ENCODE measurements at regions not wholly inside any gene's neighbourhood (a gene's known extent, or its start where the extent isn't known, plus 50 kb on each side); places are given as distances from the start of the nearest gene placed in this dataset.
"Not testable (repeated sequence)": the region's sequence is repeated elsewhere in the genome, so short reads cannot be mapped to it uniquely, and the experiment has no call there.

DNA sequence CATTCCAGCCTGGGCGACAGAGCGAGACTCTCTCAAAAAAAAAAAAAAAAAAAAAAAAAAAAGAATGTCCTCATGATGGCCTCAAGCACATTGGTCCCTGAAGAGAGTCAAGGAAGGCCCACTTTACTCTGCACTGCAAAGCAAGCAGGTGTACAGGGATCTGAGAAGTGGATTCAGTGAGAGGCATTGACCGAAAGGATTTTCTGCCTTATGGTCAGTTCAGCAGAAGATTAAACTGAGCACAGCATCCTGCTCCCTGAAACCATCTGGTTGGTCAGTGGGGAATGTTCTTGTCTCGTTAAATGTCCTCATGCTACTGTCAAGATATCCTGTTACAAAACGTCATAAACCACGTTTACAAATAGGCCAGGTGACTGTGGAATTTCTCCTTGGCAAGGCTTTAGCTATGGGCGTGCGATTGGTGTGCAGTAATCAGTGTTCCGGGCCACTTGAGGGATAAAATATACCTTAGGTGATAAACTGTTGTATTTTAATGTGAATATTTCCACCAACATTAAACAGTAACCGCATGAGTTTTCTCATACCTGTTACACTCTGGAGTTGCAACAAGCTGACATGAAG lies 195.0 kb downstream of the ADRA2C start:
- DNase-seq (ENCODE audit: low spot score): not testable (repeated sequence)

- not testable (repeated sequence) for DNase-seq (ENCODE audit: low spot score)
Measured at GRCh38 chr4:3964572-3965278, 198.5 kb downstream of the ADRA2C start.

DNA sequence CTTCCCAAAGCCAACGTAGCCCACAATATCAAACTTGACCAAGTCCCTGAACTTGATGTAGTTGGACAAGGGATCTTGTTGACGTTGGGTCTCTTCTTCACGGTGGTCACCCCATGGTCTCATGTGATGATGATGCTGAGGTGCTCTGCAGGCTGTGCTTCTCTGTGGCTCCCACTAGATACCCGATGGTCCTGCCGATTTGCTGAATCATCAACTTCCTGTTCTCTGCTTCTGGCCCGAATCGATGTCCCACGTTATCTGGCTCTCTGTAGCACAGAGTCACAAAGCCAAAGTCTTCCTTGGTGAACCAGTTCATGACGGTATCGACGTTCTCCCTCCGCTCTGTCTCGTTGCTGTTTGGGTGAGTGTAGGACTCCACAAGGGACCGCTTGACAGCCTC lies 201.0 kb downstream of the ADRA2C start:
- not testable (repeated sequence) for DNase-seq (ENCODE audit: low spot score)

DNA sequence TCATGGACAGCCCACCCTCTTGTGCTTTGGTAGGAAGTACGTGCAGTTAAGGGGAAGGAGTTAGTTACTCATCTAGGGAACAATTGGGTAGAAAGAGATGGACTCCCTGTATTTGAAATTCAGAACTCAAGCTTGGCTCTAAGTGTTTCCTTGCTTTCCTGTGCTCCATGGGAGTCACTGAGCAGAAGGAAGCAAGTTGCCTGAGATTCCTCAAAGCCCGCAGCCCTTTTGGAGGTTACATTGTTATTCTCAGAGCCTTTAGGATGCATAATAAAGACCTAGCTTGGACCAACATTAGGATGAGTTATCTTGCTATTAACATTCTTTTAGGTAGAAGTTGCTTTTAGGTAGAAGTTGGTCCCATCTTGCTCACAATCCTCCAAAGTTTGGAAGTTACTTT lies 206.4 kb downstream of the ADRA2C start:
- not testable (repeated sequence) for DNase-seq (ENCODE audit: low spot score)

- not testable (repeated sequence) for DNase-seq (ENCODE audit: low spot score)
Measured at GRCh38 chr4:3973581-3974200, 207.5 kb downstream of the ADRA2C start.

GRCh38 chr4:3983518-3984125 lies 217.4 kb downstream of the ADRA2C start:
- DNase-seq (ENCODE audit: low spot score): not testable (repeated sequence)

- DNase-seq (ENCODE audit: low spot score): not testable (repeated sequence)
Measured at GRCh38 chr4:3984796-3985195, 218.6 kb downstream of the ADRA2C start.

DNA sequence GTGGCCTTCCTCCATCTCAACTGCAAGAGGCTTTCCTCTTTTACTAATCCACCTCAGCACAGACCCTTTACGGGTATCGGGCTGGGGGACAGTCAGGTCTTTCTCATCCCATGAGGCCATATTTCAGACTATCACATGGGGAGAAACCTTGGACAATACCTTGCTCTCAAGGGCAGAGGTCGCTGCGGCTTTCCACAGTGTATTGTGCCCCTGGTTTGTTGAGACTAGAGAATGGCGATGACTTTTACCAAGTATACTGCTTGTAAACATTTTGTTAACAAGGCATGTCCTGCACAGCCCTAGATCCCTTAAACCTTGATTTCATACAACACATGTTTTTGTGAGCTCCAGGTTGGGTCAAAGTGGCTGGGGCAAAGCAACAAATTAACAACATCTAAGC lies 220.2 kb downstream of the ADRA2C start:
- not testable (repeated sequence) for DNase-seq (ENCODE audit: low spot score)

- not testable (repeated sequence) for DNase-seq (ENCODE audit: low spot score)
Measured at GRCh38 chr4:3997386-3997785, 229.3 kb downstream of the OTOP1 start.

GRCh38 chr4:4004036-4004435 lies 222.7 kb downstream of the OTOP1 start:
- DNase-seq (ENCODE audit: low spot score): not testable (repeated sequence)

DNA sequence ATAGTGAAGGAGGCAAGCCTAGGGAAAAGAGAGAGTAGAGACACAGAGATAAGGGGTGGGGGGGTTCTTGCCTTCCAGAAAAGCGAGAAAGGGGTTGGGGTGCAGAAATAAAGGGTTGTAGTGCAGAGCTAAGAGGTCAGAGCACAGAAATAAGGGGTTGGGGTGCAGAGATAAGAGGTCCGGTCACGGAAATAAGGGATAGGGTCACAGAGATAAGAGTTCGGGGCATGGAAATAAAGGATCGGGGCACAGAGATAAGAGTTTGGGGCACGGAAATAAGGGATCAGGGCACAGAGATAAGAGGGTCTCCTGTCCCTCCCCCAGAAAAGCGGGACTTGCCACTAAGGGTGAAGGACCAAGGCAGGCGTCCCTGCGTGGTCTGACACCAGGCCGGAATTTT lies 222.0 kb downstream of the OTOP1 start:
- not testable (repeated sequence) for DNase-seq (ENCODE audit: low spot score)

DNA sequence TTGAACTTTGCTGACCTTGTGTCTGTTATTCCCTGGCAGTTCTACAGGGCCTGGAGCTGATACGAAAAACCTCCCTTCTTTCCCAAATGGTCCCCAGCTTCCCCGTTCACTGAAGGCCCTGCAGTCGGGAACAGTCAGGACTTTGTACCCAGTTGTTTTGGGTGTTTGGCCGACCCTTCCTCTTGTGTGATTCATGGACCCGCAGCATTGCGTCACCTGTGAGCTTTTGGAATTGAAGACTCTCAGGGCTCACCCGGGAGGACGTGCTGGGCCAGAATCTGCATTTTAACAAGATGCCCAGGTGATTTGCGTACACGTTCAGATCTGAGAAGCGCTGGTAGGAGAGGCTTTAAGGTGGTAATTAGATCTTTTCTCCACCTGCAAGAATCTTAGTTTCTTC lies 220.4 kb downstream of the OTOP1 start:
- DNase-seq (ENCODE audit: low spot score): not testable (repeated sequence)

DNA sequence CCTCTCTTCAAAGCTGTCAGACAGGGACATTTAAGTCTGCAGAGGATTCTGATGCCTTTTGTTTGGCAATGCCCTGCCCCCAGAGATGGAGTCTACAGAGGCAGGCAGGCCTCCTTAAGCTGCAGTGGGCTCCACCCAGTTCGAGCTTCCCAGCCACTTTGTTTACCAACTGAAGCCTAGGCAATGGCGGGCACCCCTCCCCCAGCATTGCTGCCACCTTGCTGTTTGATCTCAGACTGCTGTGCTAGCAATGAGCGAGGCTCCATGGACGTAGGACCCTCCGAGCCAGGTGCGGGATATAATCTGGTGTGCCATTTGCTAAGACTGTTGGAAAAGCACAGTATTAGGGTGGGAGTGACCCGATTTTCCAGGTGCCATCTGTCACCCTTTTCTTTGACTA lies 207.7 kb downstream of the OTOP1 start:
- not testable (repeated sequence) for DNase-seq (ENCODE audit: low spot score)

GRCh38 chr4:4021161-4021560 lies 205.6 kb downstream of the OTOP1 start:
- not testable (repeated sequence) for DNase-seq (ENCODE audit: low spot score)

DNA sequence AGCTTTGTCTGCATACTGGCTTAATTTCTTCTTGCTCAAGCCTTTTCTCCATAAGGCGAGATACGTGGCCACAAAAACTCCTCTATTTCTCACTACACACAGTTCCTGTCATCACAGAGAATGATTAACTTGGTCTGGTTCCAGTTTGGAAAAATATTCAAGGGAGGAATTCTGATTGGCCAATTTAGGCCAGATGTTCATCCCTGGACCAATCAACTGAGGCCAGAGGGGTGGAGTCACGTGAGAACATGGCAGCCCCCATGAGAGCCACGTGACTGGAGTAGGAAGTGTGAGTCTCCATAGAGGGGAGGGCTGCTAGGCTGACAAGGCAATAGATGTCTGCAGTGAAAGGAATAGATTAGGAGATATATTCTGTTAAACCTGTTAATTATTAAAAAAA lies 200.0 kb downstream of the OTOP1 start:
- not testable (repeated sequence) for DNase-seq (ENCODE audit: low spot score)

DNA sequence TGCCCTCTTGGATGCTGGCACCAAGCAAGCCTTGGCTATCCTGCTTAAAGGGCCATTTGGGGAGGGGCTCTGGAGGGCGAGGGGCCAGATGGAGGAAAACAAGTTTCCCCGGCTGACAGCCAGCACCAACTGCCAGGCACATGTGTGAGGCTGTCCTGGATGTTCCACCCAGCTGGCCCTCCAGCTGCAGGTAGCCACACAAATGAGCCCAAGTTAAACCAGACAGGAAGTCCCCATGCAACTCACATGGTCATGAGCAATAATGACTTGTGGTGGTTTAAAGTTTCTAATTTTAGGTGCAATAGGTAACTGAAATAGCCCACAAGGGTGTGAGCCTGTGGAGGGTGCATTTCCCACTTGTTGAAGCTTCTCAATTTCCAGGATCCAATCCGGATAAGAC lies 198.0 kb downstream of the OTOP1 start:
- DNase-seq (ENCODE audit: low spot score): not testable (repeated sequence)

DNA sequence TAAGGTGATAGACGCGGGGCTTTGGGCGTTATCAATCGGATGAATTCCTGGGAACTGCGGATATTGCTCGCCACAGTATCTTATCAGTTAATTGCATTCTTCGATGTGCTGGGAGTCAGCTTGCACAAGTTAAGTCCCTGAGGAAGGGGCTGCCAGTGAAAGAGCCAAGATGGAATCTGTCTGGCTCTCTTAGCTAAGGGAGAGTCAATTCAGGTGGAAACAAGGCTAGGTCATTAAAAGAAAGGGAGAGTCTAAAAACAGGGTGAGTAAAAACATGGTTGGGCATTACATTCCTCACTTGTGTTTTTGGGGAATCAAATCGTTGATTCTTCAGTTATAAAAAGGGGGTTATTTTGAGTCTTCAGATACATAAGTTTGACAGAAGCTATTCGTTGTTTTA lies 196.2 kb downstream of the OTOP1 start:
- not testable (repeated sequence) for DNase-seq (ENCODE audit: low spot score)

DNA sequence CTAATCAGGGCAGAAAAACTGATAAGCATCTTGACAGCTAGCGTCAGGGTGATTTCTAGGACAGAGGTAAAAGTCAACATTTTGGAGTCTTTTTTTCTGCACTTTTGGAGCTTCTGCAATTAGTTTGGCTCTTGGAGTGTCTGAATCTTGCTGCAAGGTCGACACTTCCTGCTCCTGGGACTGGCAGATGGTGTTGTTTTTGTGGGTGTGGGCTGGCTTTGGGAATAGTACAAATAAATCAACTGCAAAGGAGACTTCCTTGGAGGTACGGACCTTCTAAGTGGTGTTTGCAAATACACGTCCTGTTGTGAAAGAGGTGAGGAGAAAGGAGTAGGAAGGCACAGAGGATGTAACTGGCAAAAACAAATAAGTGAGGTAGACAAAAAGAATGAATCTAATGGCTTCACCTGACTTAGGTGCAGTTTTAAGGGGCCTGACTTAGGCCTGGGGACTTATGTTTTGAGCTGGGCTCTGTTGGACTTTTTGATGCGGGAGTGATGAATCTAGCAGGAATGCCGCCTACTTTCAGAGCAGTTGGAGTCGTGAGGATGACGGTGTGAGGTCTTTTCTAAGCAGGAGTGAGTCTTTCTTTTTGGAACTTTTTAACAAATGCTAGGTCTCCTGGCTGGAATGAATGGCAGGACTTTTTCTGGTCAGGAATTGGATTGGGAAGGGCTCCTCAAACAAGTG lies 195.1 kb downstream of the OTOP1 start:
- not testable (repeated sequence) for DNase-seq (ENCODE audit: low spot score)

DNA sequence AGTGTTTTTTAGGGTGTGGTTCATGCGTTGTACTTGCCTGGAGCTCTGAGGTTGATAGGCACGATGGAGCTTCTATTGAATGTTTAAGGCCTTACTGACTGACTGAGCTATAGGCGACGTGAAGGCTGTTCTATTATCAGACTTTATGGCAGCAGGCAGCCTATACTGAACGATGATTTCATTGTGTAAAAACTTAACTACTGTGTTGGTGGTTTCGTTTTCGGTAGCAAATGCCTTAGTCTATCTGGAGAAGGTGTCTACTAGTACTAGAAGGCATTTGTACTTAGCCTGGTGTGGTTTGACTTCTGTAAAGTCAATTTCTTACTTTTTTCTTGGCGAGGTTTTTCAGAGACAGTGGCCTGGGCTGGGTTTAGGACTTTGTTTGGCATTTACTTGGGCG lies 194.4 kb downstream of the OTOP1 start:
- DNase-seq (ENCODE audit: low spot score): not testable (repeated sequence)

DNA sequence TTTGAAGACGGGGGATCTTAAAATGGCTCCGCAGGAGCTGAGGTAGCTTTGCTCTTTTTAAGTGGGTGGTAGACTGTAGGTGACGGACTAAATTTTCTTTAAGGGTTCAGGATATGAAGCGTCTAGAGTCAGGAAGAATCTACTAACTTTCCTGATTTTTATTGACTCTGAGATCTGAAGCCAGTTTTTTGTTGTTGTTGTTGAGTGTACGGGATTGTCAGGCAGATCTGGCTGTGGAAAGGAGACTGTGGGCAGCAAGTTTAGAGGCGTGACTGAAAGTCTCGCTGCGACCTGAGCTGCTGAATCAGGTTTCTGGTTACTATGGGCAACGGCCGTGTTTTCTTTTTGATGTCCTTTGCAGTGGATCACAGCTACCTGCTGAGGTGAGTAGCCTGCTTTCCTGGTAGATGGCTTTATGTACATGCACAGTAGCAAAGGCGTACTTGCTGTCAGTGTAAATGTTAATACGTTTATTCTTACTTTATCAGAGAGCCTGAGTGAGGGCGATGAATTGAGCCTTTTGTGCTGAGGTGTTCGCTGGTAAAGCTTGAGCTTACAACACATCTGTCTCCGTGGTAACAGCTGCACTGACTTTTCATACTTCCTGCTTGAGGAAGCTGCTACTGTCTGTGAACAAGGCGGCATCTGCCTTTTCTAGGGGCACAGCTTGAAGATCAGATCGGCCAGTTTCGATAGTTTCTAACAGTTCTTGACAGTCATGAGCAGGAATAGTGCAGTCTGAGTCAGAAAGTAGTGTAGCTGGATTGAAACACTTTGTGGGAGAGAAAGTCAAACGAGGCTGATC lies 193.7 kb downstream of the OTOP1 start:
- DNase-seq (ENCODE audit: low spot score): not testable (repeated sequence)

- not testable (repeated sequence) for DNase-seq (ENCODE audit: low spot score)
Measured at GRCh38 chr4:4037399-4038138, 189.2 kb downstream of the OTOP1 start.

Measured in D341Med (cell line).